HepG2 (cell line): ENCODE measurements at regions not wholly inside any gene's neighbourhood (a gene's known extent, or its start where the extent isn't known, plus 50 kb on each side); places are given as distances from the start of the nearest gene placed in this dataset.

Experiments used
- ATAC-seq: fragments of 200-7000 bp; cut with Tn5 transposase; 3 replicates; pipeline ENCODE4 v1.9.1; 2020; ENCODE audit warnings: mild to moderate bottlenecking, moderate library complexity
- BruUV-seq: library from RNA; stranded (reverse); fragments of 400-500 nt; replicated peaks from 2 replicates; lab custom pipeline; 2021; lab: Mats Ljungman, UMichigan
- CTCF ChIA-PET: fragments of 300-600 bp; formaldehyde crosslinking; extraction: SDS; loops from one replicate; lab custom pipeline; 2021; ENCODE audit warnings: low total read pairs, inconsistent platforms, low intra/inter-chr PET ratio; lab: Yijun Ruan, JAX
- POLR2A ChIA-PET: fragments of 350-600 bp; sonication (Branson Sonifier 250); formaldehyde crosslinking; loops from one replicate; lab custom pipeline; 2020; ENCODE audit warnings: antibody characterized with exemption, inconsistent platforms; lab: Yijun Ruan, JAX
- DNase-seq: peaks from one replicate; pipeline ENCODE4 v3.0.0-alpha.2; 2015; ENCODE audit warnings: low spot score
- FAIRE-seq: peaks from 3 replicates; lab custom pipeline; 2011; peaks lifted over from hg19 to GRCh38; lab: Jason Lieb, UNC
- H2AFZ ChIP-seq: one replicate; pipeline ENCODE4 v1.6.1; 2011; ENCODE audit warnings: low read length, inconsistent platforms
- H3K27ac ChIP-seq: fragments of 300-600 bp; 3 replicates; pipeline ENCODE4 v1.8.0; 2011; ENCODE audit warnings: mixed run types, mild to moderate bottlenecking, mixed read lengths, low read length, inconsistent platforms; ENCODE audit not compliant: insufficient read depth; ENCODE audit errors: extremely low read length
- H3K27me3 ChIP-seq, 2 experiments: fragments of 200-600 bp in 1 of 2; 2 replicates in 1 of 2; 3 replicates in 1 of 2; pipeline versions ENCODE4 v1.6.0 to v1.8.0; 2011; ENCODE audit warnings: low read length in 2 of 2, mild to moderate bottlenecking in 2 of 2, moderate library complexity in 2 of 2, inconsistent platforms in 1 of 2; ENCODE audit not compliant: insufficient read depth in 2 of 2, control insufficient read depth in 1 of 2
- H3K36me3 ChIP-seq, 2 experiments: fragments of 200-600 bp in 1 of 2; replicated peaks in 1 of 2; 2 replicates in 1 of 2; 3 replicates in 1 of 2; pipeline versions ENCODE4 v1.5.1 to v1.8.0; 2011; ENCODE audit warnings: low read length in 2 of 2, inconsistent platforms in 1 of 2; ENCODE audit not compliant: insufficient read depth in 2 of 2, control insufficient read depth in 1 of 2
- H3K4me1 ChIP-seq: 2 replicates; pipeline ENCODE4 v1.5.1; 2012; ENCODE audit warnings: low read length, inconsistent platforms; ENCODE audit not compliant: insufficient read depth
- H3K4me2 ChIP-seq: 2 replicates; pipeline ENCODE4 v1.6.0; 2011; ENCODE audit warnings: low read depth, low read length, inconsistent platforms
- H3K4me3 ChIP-seq, 3 experiments: fragments of 200-600 bp in 1 of 3; sonication (generic), shearing (Covaris generic) in 1 of 3; replicated peaks in 1 of 3; 2 replicates each; pipeline ENCODE4 v1.5.1; 2011 to 2016; ENCODE audit warnings: low read length in 3 of 3, inconsistent platforms in 2 of 3, low read depth in 2 of 3, mild to moderate bottlenecking in 2 of 3, control low read depth in 1 of 3, mixed read lengths in 1 of 3; ENCODE audit not compliant: insufficient read depth in 1 of 3
- H3K79me2 ChIP-seq: one replicate; pipeline ENCODE4 v1.6.1; 2011; ENCODE audit warnings: low read length, inconsistent platforms; ENCODE audit not compliant: insufficient read depth
- H3K9ac ChIP-seq: 2 replicates; pipeline ENCODE4 v1.6.0; 2011; ENCODE audit warnings: mild to moderate bottlenecking, low read depth, low read length, inconsistent platforms; ENCODE audit not compliant: insufficient read depth
- H3K9me3 ChIP-seq: 2 replicates; pipeline ENCODE4 v1.5.1; 2012; ENCODE audit warnings: mild to moderate bottlenecking, low read length
- H4K20me1 ChIP-seq: 2 replicates; pipeline ENCODE4 v1.6.0; 2011; ENCODE audit warnings: inconsistent platforms, mild to moderate bottlenecking, low read length, moderate library complexity; ENCODE audit not compliant: insufficient read depth
- ARHGAP35 ChIP-seq: sonication (generic); formaldehyde crosslinking; IDR thresholded peaks from 2 replicates; pipeline ENCODE4 v1.9.0; 2022; ENCODE audit warnings: mild to moderate bottlenecking, inconsistent platforms, moderate library complexity, missing genetic modification reagents, borderline replicate concordance
- DPF2 ChIP-seq: sonication (generic); formaldehyde crosslinking; IDR thresholded peaks from 2 replicates; pipeline ENCODE4 v1.4.0; 2020; ENCODE audit warnings: mild to moderate bottlenecking, low read depth, missing genetic modification reagents, borderline replicate concordance
- MTF2 ChIP-seq: sonication (generic); formaldehyde crosslinking; IDR thresholded peaks from 2 replicates; pipeline ENCODE4 v1.5.0; 2020; ENCODE audit warnings: missing genetic modification reagents, borderline replicate concordance
- SOX6 ChIP-seq, 2 experiments: fragments of 450-650 bp in 1 of 2; sonication (generic) in 1 of 2; formaldehyde crosslinking in 1 of 2; IDR thresholded peaks; 2 replicates each; pipeline versions ENCODE4 v1.4.0 to v1.6.1; 2017 to 2020; ENCODE audit warnings: antibody characterized with exemption in 1 of 2, mild to moderate bottlenecking in 1 of 2, missing genetic modification reagents in 1 of 2
- TBL1XR1 ChIP-seq: fragments of 150-350 bp; IDR thresholded peaks from 2 replicates; pipeline ENCODE4 v1.6.1; 2014; ENCODE audit warnings: borderline replicate concordance, low read length; ENCODE audit not compliant: partially characterized antibody
- ZFP82 ChIP-seq: sonication (generic); formaldehyde crosslinking; IDR thresholded peaks from 2 replicates; pipeline ENCODE4 v1.5.1; 2020; ENCODE audit warnings: mild to moderate bottlenecking, missing genetic modification reagents, borderline replicate concordance
- ZNF746 ChIP-seq: sonication (generic); formaldehyde crosslinking; IDR thresholded peaks from 2 replicates; pipeline ENCODE4 v1.8.0; 2022; ENCODE audit warnings: mild to moderate bottlenecking, missing genetic modification reagents
- ZNF761 ChIP-seq: sonication (generic); formaldehyde crosslinking; conservative IDR thresholded peaks from 2 replicates; pipeline ENCODE4 v1.4.0; 2020; ENCODE audit warnings: mild to moderate bottlenecking, missing genetic modification reagents
- ZNF775 ChIP-seq: sonication (generic); formaldehyde crosslinking; IDR thresholded peaks from 2 replicates; pipeline ENCODE4 v1.4.0; 2020; ENCODE audit warnings: missing genetic modification reagents, mild to moderate bottlenecking, moderate library complexity, borderline replicate concordance
- WGBS: methylation state at CpG from one replicate; pipeline ENCODE4 v1.1.6; 2017; ENCODE audit warnings: low lambda C conversion rate; 5-methylcytosine and 5-hydroxymethylcytosine counted together
- in situ Hi-C: cut with HindIII; loops from 2 replicates; pipeline ENCODE4 v1.10.0; 2017; ENCODE audit warnings: low pct_unique_long_range_greater_than_20kb; ENCODE audit not compliant: extremely low pct_ligation_motif_present
- intact Hi-C: fragments of 100-400 bp; cut with micrococcal nuclease; formaldehyde crosslinking; loops from one replicate; pipeline ENCODE4 v1.10.0; 2022; ENCODE audit not compliant: unreplicated experiment
- TF ChIP-seq, protein P1 (sequence below): sonication (generic); formaldehyde crosslinking; IDR thresholded peaks from 2 replicates; pipeline ENCODE4 v1.4.0; 2020; ENCODE audit warnings: mild to moderate bottlenecking, low read depth, missing genetic modification reagents
- TF ChIP-seq, protein P2 (sequence below): sonication (generic); formaldehyde crosslinking; IDR thresholded peaks from 2 replicates; pipeline ENCODE4 v1.4.0; 2020; ENCODE audit warnings: low read depth, missing genetic modification reagents

GRCh38 chr1:82820816-82821215 lies 1020.1 kb downstream of the ADGRL2 start:
- intact Hi-C loops = no loop called here
- 1% methylated on average over 3 of the region's 3 CpGs for WGBS
- CTCF ChIA-PET = no interaction called here
- Histone ChIP-seq H3K27me3 (no peaks in the 10 kb centered on the region), H3K4me3 (no peak overlapping the region), H4K20me1 (no peaks in the 10 kb centered on the region), H3K27ac (no peak overlapping the region), H3K9me3 (peaks cover 65% of the 10 kb centered on the region), H3K4me2 (no peak overlapping the region), H3K4me1 (no peaks in the 10 kb centered on the region), H3K9ac (no peak overlapping the region), H3K79me2 (no peaks in the 10 kb centered on the region), H3K36me3 (no peaks in the 10 kb centered on the region), H2AFZ (no peak overlapping the region)
- no TSS peak for BruUV-seq
- in situ Hi-C loops = no loop called here
- POLR2A ChIA-PET = no interaction called here
- no peak for FAIRE-seq
- TF ChIP-seq ZNF761 (CRISPR knock-in tag) (no peak), SOX6 (IDR thresholded peaks at IDR 0.05) (no peak), SOX6 (CRISPR knock-in tag; IDR thresholded peaks at IDR 0.05) (no peak), ARHGAP35 (no peak), TBL1XR1 (no peak), DPF2 (CRISPR knock-in tag) (no peak), ZNF775 (CRISPR knock-in tag) (no peak), ZNF746 (CRISPR knock-in tag) (no peak), ZFP82 (no peak), MTF2 (no peak)
- TF ChIP-seq, protein P1, sequence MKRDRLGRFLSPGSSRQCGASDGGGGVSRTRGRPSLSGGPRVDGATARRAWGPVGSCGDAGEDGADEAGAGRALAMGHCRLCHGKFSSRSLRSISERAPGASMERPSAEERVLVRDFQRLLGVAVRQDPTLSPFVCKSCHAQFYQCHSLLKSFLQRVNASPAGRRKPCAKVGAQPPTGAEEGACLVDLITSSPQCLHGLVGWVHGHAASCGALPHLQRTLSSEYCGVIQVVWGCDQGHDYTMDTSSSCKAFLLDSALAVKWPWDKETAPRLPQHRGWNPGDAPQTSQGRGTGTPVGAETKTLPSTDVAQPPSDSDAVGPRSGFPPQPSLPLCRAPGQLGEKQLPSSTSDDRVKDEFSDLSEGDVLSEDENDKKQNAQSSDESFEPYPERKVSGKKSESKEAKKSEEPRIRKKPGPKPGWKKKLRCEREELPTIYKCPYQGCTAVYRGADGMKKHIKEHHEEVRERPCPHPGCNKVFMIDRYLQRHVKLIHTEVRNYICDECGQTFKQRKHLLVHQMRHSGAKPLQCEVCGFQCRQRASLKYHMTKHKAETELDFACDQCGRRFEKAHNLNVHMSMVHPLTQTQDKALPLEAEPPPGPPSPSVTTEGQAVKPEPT (CRISPR knock-in tag) = no peak
- TF ChIP-seq, protein P2, sequence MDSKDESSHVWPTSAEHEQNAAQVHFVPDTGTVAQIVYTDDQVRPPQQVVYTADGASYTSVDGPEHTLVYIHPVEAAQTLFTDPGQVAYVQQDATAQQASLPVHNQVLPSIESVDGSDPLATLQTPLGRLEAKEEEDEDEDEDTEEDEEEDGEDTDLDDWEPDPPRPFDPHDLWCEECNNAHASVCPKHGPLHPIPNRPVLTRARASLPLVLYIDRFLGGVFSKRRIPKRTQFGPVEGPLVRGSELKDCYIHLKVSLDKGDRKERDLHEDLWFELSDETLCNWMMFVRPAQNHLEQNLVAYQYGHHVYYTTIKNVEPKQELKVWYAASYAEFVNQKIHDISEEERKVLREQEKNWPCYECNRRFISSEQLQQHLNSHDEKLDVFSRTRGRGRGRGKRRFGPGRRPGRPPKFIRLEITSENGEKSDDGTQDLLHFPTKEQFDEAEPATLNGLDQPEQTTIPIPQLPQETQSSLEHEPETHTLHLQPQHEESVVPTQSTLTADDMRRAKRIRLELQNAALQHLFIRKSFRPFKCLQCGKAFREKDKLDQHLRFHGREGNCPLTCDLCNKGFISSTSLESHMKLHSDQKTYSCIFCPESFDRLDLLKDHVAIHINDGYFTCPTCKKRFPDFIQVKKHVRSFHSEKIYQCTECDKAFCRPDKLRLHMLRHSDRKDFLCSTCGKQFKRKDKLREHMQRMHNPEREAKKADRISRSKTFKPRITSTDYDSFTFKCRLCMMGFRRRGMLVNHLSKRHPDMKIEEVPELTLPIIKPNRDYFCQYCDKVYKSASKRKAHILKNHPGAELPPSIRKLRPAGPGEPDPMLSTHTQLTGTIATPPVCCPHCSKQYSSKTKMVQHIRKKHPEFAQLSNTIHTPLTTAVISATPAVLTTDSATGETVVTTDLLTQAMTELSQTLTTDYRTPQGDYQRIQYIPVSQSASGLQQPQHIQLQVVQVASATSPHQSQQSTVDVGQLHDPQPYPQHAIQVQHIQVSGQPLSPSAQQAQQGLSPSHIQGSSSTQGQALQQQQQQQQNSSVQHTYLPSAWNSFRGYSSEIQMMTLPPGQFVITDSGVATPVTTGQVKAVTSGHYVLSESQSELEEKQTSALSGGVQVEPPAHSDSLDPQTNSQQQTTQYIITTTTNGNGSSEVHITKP (CRISPR knock-in tag) = no peak
- ATAC-seq = no peak
- DNase-seq = no peak
